ENCODE measurements at regions not wholly inside any gene's neighbourhood (a gene's known extent, or its start where the extent isn't known, plus 50 kb on each side); places are given as distances from the start of the nearest gene placed in this dataset.
"Not testable (repeated sequence)": the region's sequence is repeated elsewhere in the genome, so short reads cannot be mapped to it uniquely, and the experiment has no call there.

- Histone ChIP-seq H3F3A (ENCODE audit: insufficient read depth) (no peaks in the 10 kb centered on the region), H3K27me3 (replicated peaks; ENCODE audit: insufficient read depth) (no peaks in the 10 kb centered on the region; the same call in 1 of the 2 replicates), H3K9ac (no peak overlapping the region), H3K79me2 (ENCODE audit: insufficient read depth) (no peaks in the 10 kb centered on the region), H3K4me2 (ENCODE audit: unreplicated experiment) (no peak overlapping the region), H2AFZ (no peak overlapping the region), H3K27ac (no peak overlapping the region), H3K36me3 (ENCODE audit: low read depth) (no peaks in the 10 kb centered on the region), H3K9me2 (ENCODE audit: insufficient read depth) (0 out of 2 replicates have a peak, but pooled peaks cover 3% of the 10 kb centered on the region), H3K4me1 (ENCODE audit: insufficient read depth) (no peaks in the 10 kb centered on the region), H3K4me3 (no peak overlapping the region), H4K20me1 (ENCODE audit: insufficient read depth) (no peaks in the 10 kb centered on the region), H3K9me3 (ENCODE audit: low read depth) (no peaks in the 10 kb centered on the region)
- no peak for DNase-seq
- TF ChIP-seq EZH2 (IDR thresholded peaks at IDR 0.05; ENCODE audit: insufficient read depth, poor library complexity, severe bottlenecking): no peak
- TF ChIP-seq EZH2phosphoT487 (IDR thresholded peaks at IDR 0.05; ENCODE audit: insufficient read depth, low read depth): no peak
- in situ Hi-C loops (cut with MboI): no loop called here
These were observed 845.3 kb downstream of the MCTP2 start for GRCh38 chr15:95076678-95076990.

DNA sequence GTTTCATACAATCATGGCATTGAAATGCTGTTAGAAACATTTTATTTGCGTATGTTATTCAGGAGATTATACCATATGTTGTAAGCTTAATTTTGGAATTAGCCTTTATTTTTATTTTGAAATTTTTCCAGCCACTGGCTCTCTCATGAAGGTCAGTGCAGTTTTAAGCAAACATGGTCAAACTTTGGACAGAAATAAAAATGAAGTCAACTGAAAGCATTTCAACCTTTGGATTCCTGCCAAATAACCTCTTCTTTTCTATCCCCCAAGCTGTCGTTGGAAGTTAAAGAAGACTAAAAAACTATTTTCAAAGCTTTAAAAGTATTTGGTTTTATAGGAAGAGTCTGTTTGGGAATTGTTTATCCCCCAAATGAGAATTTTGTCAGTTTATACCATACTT is 846.6 kb downstream of the MCTP2 start:
- Histone ChIP-seq H3K4me3 (no peak overlapping the region), H2AFZ (no peak overlapping the region), H3K27ac (no peak overlapping the region), H3K9me3 (ENCODE audit: low read depth) (no peaks in the 10 kb centered on the region), H3K9me2 (ENCODE audit: insufficient read depth) (0 out of 2 replicates have a peak, but pooled peaks cover 9% of the 10 kb centered on the region), H3K4me2 (ENCODE audit: unreplicated experiment) (no peak overlapping the region), H3K36me3 (ENCODE audit: low read depth) (no peaks in the 10 kb centered on the region), H4K20me1 (ENCODE audit: insufficient read depth) (no peaks in the 10 kb centered on the region), H3F3A (ENCODE audit: insufficient read depth) (no peaks in the 10 kb centered on the region), H3K9ac (no peak overlapping the region), H3K4me1 (ENCODE audit: insufficient read depth) (no peaks in the 10 kb centered on the region), H3K79me2 (ENCODE audit: insufficient read depth) (no peaks in the 10 kb centered on the region), H3K27me3 (replicated peaks; ENCODE audit: insufficient read depth) (no peaks in the 10 kb centered on the region; the same call in 1 of the 2 replicates)
- no peak for DNase-seq
- in situ Hi-C loops (cut with MboI): no loop called here
- no peak for TF ChIP-seq EZH2phosphoT487 (IDR thresholded peaks at IDR 0.05; ENCODE audit: insufficient read depth, low read depth)
- WGBS, 2 experiments (ENCODE audit: low coverage in 1 of 2, low lambda C conversion rate in 2 of 2, missing lambda C conversion rate in 2 of 2): 39 to 50% methylated on average over 2 of the region's 2 CpGs

DNA sequence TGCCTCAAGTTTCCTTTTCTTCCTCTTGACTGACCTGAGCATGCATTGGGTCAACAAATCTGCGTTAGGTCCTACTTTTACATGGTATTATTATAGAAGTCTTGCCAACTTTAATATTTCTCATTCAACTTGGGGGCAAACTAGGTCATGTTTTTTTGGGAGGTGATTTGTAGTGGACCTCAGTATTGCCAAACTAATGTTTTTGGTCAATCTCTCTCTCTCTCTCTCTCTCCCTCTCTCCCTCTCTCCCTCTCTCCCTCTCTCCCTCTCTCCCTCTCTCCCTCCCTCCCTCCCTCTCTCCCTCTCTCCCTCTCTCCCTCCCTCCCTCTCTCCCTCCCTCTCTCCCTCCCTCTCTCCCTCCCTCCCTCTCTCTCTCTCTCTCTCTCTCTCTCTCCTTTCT is 848.9 kb downstream of the MCTP2 start:
- DNase-seq; H3K9me2 ChIP-seq (ENCODE audit: insufficient read depth); H3K27ac ChIP-seq; H3K9ac ChIP-seq; H4K20me1 ChIP-seq (ENCODE audit: insufficient read depth); H3F3A ChIP-seq (ENCODE audit: insufficient read depth); H3K36me3 ChIP-seq (ENCODE audit: low read depth); H3K9me3 ChIP-seq (ENCODE audit: low read depth); H3K4me3 ChIP-seq; H3K4me1 ChIP-seq (ENCODE audit: insufficient read depth); H3K4me2 ChIP-seq (ENCODE audit: unreplicated experiment); H3K79me2 ChIP-seq (ENCODE audit: insufficient read depth); H3K27me3 ChIP-seq (replicated peaks; ENCODE audit: insufficient read depth); in situ Hi-C loops (cut with MboI); H2AFZ ChIP-seq: not testable (repeated sequence)
- WGBS, 2 experiments (ENCODE audit: low coverage in 1 of 2, low lambda C conversion rate in 2 of 2, missing lambda C conversion rate in 2 of 2): 60 to 71% methylated on average over 1 of the region's 1 CpG

DNA sequence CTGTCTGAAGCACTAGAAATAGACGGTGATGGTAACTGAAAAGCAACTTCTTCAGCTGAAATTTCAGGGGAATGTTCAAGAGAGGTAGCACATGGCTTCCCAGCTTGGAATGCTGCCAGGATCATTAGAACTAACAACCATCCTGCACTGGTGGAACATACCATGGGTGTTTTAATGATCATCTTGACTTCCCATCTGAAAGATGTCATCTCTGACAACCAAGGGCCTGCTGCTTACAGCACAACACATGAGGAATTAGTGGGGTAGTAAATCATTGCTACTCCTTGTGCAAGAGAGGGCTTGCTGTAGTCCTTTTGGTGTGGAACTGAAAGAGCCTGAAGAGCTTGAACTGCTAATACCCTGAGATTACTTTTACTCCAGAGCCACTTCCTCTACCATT is 853.7 kb downstream of the MCTP2 start:
- no peak for TF ChIP-seq EZH2phosphoT487 (IDR thresholded peaks at IDR 0.05; ENCODE audit: insufficient read depth, low read depth)
- no peak for TF ChIP-seq EZH2 (IDR thresholded peaks at IDR 0.05; ENCODE audit: insufficient read depth, poor library complexity, severe bottlenecking)
- in situ Hi-C loops (cut with MboI): no loop called here
- Histone ChIP-seq H3K4me3 (no peak overlapping the region), H3K9me3 (ENCODE audit: low read depth) (no peaks in the 10 kb centered on the region), H3K4me2 (ENCODE audit: unreplicated experiment) (no peak overlapping the region), H2AFZ (no peak overlapping the region), H4K20me1 (ENCODE audit: insufficient read depth) (no peaks in the 10 kb centered on the region), H3K79me2 (ENCODE audit: insufficient read depth) (no peaks in the 10 kb centered on the region), H3K9ac (no peak overlapping the region), H3K27ac (no peak overlapping the region), H3K9me2 (ENCODE audit: insufficient read depth) (0 out of 2 replicates have a peak, but pooled peaks cover 9% of the 10 kb centered on the region), H3F3A (ENCODE audit: insufficient read depth) (no peaks in the 10 kb centered on the region), H3K27me3 (replicated peaks; ENCODE audit: insufficient read depth) (no peaks in the 10 kb centered on the region), H3K4me1 (ENCODE audit: insufficient read depth) (peaks cover 8% of the 10 kb centered on the region), H3K36me3 (ENCODE audit: low read depth) (no peaks in the 10 kb centered on the region)
- no peak for DNase-seq
- 13 to 28% methylated on average over 1 of the region's 1 CpG for WGBS, 2 experiments (ENCODE audit: low coverage in 1 of 2, low lambda C conversion rate in 2 of 2, missing lambda C conversion rate in 2 of 2)

GRCh38 chr15:95086531-95087252 is 855.3 kb downstream of the MCTP2 start:
- H3K27ac ChIP-seq: no peak overlapping the region
- H3K4me1 ChIP-seq (ENCODE audit: insufficient read depth): peaks cover 8% of the 10 kb centered on the region
- H3K36me3 ChIP-seq (ENCODE audit: low read depth): no peaks in the 10 kb centered on the region
- H3K4me2 ChIP-seq (ENCODE audit: unreplicated experiment): no peak overlapping the region
- 0 out of 2 replicates have a peak, but pooled peaks cover 6% of the 10 kb centered on the region for H3K9me2 ChIP-seq (ENCODE audit: insufficient read depth)
- no peak for DNase-seq
- H3K9ac ChIP-seq: no peak overlapping the region
- H2AFZ ChIP-seq: 0 out of 2 replicates have a peak overlapping the region, but pooled peaks have one; percentile 11
- H3K79me2 ChIP-seq (ENCODE audit: insufficient read depth): no peaks in the 10 kb centered on the region
- H3K9me3 ChIP-seq (ENCODE audit: low read depth): no peaks in the 10 kb centered on the region
- H3F3A ChIP-seq (ENCODE audit: insufficient read depth): no peaks in the 10 kb centered on the region
- no peaks in the 10 kb centered on the region for H3K27me3 ChIP-seq (replicated peaks; ENCODE audit: insufficient read depth)
- no peaks in the 10 kb centered on the region for H4K20me1 ChIP-seq (ENCODE audit: insufficient read depth)
- no peak overlapping the region for H3K4me3 ChIP-seq
- no peak for TF ChIP-seq EZH2 (IDR thresholded peaks at IDR 0.05; ENCODE audit: insufficient read depth, poor library complexity, severe bottlenecking)
- TF ChIP-seq EZH2phosphoT487 (IDR thresholded peaks at IDR 0.05; ENCODE audit: insufficient read depth, low read depth): no peak
- 61 to 64% methylated on average over 5 of the region's 5 CpGs for WGBS, 2 experiments (ENCODE audit: low coverage in 1 of 2, low lambda C conversion rate in 2 of 2, missing lambda C conversion rate in 2 of 2)
- in situ Hi-C loops (cut with MboI): no loop called here

All from GM23248 (cell line).